Activated CD4-positive, alpha-beta T cell treated with anti-CD3 and anti-CD28 coated beads, Interleukin-2, amount 50 U/mL, for 4 hours (primary cell): ENCODE measurements at regions not wholly inside any gene's neighbourhood (a gene's known extent, or its start where the extent isn't known, plus 50 kb on each side); places are given as distances from the start of the nearest gene placed in this dataset.

Source experiments
- DNase-seq, 2 experiments: peaks; one replicate each; pipeline ENCODE4 v3.0.0-alpha.2; 2020

DNA sequence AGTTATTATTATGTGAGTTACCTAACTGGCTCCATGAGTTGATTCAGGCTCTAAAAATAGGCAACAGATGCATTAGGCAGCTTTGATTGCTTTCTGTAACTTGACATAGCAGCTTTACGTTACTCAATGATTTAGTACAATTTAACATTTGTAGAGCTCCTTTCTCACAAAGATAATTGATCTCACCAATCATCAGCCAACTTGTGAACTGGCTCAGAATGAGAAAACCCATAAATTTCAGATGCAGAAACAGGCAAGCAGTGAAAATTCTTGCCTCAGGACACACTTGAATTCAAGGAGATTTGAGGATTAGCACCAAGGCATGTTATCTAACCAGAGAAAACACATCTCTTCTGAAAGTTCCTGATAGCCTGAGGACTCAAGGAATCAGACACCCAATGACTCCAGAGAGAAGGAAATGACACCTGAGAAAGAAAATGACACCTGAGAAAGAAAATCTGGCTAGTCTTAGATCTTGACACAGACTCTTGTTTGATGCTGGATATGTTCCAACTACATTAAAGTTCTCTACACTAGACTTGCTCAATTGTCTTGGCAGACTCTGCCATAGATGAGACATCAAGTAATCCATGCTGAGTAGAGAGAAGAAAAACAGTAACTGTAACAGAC, 315.1 kb upstream of the CBLB start:
- DNase-seq = no peak

DNA sequence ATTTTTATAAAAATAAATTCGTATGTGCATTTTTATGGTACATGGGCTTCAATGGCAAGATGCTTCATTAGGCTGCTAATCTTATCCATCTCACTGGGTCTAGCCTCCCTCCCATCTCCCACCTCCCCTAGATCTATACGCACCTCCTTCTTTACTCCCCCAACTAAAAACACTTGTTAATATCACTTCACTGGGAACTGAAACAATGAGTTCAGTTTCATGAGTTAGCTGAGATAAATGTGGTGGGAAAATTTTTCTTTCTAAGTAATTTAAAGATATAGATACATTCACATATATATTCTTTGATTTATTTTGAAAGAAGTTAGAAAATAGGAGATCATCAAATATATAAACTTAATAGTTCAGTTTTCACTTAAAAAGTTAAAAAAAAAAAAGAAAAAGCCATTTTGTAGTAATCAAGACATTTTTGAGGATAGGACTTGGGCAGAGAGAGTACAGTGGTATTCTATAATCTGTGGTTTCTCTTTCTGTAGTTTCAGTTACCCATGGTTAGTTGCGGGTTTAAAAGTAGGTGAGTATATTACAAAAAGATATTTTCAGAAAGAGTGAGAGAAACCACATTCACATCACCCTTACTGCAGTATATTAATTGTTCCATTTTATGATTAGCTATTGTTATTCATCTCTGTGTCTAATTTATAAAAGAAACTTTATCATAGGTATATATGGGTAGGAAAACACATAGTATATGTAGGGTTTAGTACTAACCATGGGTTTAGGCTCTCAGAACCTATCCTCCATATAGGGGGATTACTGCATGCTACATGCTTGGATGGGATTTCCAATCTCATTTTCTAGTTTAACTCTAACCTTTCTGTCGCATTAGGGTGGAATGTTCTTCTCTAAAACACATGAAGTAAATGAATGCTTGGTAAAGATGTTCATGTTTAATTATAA, 316.0 kb upstream of the CBLB start:
- DNase-seq = no peak

DNA sequence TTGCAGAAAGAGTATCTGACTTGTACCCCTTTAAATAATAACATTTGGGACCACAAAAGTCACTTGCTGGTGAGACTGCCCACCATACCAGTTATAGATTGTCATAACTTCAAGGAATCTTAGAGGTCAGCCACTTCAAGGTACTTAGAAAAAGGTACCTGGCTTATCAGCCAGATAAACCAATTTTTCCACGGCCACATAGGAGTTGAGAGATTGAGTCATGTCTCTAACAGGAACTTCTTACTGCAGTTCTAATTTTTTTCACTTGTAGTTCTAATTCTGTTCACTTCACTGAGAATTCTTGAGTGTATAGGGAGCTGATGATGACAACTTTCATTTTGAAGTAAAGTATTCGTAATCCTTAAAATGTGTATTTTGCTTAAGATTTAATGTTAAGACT, 317.1 kb upstream of the CBLB start:
- DNase-seq = no peak

DNA sequence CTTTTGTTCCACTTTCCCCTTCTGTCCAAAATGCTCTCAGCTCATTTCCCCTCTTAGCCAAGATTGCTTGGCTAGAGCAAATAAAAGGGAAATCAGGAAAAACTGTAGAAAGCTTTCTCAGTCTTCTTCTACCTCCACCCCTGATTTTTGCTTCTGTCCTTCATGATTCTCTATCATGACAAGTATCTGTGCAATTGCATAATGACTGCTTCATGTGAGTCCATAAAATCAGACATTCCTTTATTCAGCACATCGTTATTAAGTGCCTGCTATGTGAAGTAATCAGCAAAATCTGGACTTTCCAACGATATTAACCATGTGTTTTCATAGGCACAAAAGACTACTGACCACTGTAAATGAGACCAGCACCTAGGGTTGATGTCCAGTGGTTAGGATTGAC, 321.5 kb upstream of the CBLB start:
- no peak for DNase-seq

DNA sequence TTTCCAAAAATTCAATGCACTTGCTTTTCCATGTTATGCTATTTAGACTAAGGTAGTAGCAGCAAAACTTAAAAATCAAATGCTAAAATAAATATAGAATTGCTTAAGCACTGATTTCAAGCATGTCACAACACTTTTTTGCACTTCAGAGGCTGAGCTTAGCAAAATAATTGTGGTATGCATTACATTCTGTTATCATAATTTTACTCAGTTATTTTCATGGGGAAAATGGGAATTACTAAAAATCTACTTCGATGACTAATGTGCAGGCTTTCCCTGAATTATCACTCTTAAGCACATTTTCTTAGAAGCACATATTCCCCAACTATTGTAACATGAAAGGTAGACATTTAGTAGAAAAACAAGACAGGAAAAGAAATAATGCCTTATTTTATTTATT, 322.4 kb upstream of the CBLB start:
- no peak for DNase-seq

DNA sequence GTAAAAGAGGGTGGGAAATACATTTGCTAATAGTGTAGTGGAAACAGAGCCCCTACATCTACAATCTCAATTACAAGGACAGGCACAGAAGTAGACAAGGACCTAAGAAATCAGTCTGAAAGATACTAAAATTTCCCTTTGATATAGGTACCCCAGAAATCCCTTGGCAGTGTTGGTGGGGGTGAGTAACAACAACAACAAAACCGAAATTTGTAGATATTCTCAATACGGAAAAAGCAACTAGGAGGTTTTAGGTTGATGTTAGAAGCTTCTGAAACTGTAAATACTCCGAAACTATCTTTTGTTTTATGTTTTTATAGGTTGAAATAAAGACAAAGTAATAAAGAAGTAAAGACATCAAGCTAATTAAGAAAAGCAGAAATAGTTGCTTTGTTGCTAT, 323.1 kb upstream of the CBLB start:
- no peak for DNase-seq

DNA sequence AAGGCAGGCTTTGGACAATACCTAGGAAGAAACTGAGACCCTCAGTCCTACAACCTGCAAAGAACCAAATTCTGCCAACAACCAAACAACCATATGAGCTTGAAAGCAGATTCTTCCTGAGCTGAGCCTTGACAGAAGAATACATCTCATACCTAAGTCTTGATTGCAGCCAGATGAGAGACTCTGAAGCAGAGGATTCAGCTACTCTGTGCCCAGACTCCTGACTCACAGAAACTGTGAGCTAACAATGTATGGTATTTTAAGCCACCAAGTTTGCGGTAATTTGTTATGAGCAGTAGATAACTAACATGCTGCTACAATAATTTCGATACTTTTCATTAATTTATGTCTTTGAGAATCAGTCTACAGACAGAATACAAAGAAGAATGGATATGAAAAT, 325.1 kb upstream of the CBLB start:
- no peak for DNase-seq

DNA sequence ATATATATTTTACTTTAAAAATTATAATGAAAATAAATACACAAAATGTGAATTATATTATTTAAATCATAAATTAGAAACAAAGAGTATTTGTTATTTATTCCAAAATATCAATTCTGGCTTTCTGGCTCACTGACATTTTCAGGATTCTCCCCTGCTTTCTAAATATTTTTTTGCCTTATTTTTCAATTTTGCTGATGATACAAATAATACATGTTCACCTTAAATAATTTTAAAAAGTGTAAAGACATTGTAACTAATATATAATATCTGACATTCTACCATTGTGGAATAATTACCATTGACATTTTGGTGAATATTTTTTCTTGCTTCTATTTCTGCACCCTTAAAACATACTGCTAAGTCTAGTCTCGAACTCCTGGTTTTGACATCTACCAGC, 325.9 kb upstream of the CBLB start:
- no peak for DNase-seq

DNA sequence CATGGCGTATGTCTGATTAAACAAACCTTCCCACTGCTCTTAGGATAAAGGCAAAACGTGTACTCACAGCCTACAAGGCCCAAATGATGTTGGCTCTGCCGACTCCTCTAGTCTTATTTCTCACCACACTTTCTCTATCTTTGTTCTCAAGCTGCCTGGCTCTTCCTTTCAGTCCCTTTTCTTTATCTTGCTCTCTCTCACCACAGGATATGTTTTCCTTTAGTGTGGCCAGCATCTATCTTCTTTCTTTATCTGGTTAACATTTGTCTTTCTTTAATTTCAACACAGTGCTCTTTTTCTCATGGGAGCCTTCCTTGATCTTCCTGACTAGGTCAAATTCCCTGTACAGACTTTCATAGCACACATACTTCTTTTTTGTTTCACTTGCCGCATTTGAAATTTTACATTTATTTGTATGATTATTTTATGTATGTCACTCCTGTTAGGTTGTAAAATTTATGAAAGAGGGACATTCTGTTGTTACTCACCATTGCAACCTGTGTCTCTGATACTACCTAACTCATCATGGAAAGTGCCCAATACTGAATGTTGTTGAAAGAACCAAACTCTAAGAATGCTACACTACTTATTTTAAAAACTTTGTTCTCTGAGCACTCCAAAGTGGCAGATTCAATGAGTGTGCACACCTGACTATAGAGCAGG, 328.9 kb upstream of the CBLB start:
- DNase-seq = no peak

DNA sequence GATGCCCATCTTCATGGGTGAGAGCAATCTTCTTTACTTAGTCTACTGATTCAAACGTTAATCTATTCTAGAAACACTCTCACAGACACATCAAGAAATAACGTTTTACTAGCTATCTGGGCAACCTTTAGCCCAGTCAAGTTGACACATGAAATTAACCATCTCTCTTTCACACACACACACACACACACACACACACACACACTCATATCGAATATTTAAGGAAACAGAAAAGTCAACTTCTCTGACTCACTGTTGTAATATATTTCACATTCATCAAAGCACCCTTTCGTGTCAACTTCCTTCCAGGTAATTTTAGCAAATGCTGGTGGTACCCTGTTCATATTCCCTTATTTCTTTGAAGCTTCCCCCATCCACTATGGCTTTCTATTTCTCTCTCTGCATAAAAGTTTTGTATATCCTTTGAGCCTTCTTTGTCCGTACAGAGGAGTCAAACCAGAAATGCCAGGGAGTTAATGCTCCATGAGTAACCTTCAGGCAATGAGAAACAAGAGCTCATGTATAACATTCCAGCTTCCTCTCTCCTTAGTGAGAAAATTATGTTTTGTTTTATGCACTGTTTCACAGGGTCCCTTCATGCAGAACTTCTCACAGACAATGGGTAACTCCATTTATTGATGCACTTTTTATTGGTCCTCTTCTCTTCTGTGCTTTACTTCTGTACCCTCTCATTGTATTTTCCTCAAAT, 335.5 kb upstream of the CBLB start:
- no peak for DNase-seq

DNA sequence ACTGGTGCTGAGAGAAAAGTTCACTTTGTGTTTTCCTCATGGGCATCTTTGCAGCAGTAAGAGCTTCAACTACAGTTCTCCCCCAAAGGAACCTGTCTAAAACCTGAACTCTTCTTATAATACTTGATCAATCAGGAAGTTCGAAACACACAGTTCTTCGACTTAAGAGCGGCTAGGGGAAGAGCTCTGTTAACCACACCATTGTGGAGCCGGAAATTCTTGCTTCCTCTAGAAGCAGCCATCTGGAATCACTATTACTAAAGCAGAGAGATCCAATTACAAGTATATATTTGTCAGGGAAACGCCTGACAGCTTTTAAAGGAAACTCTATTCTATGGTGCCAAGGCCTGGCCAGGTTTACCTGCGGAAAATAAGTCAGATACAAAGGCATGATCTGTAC, 337.3 kb upstream of the CBLB start:
- peak in 1 of 2 experiments; percentile 2 for DNase-seq

DNA sequence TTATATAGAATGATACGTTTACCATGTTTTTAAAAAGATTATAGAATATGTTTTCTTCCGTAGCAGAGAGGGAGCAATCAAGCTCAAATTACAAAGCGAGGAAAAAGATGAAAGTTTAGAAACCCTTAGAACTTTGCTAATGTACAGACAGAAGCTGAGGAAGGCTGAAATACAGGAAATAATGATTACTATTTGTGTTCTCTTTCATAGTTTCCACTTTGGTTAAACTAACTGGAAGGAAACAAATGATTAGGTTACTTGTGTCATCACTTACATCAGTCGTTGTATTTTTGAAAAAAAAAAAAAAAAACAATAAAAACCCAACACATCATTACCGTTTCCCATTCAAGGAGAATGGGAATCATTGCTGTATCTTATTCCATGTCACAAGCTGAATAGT, 337.8 kb upstream of the CBLB start:
- DNase-seq = no peak

DNA sequence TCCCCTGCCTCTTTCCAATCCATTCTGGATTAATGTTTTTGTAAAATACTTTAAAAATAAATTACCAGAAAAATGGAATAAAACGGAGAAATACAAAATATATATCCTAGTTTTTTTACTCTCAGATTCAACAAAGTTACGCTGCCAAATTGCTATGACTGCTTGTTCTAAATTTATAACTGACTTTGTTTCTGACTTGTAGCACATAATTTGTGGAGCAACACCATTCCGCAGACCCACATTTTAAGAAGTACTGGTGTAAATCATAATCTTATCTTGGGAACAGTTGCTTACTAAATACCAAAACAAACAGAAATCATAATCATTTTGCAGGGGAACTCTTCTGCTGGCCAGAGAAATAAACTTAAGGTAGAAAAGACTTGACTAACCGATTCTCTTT, 339.4 kb upstream of the CBLB start:
- no peak for DNase-seq

DNA sequence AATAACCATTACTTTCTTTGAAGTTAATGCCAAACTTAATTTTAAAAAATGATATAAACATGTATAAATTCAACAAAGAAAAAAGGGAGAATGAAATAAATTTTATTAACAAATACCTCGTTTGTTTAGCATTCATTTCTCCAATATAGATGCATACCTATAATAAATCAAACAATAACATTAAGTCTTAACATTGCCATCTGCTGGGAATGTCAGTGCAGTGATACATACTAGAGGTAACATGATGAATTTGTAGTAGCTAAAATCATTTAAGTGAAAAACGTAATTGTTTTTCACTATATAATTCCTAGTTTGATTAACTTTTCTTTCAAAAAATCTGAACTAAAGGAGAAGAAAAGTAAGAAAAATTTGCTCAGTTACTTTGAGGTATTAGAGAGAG, 340.2 kb upstream of the CBLB start:
- no peak for DNase-seq

DNA sequence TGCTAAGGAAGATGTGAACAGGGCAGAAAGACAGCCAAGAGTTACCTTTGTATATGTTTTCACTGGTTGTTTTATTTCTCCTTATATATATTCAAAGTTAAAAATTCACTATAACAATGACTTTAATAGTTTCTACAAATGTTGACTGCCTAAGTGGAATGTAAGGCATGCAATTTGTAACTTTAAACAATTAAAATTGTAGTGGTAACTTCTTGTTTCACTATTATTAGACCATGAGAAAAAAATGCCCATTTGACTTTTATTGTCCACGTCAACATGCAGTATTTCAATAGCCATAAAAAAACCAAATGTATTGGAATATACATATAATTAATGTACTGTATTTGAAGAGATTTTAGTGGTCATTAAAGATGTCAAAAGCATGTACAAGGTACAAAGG, 340.7 kb upstream of the CBLB start:
- DNase-seq = no peak

DNA sequence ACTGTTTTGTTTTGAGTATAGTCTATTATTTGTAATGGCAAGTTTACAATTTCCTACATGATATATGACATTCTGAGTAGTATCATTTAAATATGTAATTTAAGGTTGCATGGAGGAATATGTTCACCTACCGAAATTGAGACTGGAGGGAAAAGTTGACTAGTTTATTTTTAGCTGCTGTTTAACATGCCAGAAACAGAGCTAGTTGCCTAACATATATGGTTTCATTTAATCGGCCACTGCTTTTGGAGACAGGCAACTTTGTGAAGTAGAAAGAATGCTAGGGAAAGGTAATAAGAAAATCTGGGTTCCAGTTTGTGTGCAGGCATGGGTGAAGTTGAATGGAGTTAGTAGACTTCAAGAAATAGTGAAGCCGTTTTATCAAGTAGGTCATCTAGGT, 342.1 kb upstream of the CBLB start:
- DNase-seq = no peak

DNA sequence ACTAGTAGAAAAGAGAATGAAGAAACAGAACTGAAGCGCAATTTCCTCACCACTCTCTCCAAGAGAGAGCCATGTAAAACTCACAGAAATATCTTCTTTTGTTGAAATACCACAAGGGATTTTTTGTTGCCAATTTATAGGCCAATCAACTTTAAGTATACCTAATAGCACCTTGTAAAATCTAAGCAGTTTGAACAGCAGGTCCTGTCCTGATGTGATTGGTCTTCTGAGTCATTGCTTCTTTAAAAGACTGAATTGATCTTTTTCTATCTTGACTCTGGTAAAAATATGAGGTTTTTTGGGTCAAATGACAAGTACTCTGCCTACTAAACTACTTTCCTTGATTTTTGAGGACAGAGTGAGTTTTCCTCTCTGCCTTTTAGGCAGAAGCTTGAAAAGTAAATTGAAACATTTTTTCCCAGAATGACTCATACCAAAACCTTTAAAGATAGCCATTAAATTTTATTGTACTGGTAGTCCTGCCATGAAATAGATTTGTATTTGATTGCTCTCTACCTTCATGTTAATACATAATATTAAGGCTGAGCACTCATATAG, 343.9 kb upstream of the CBLB start:
- no peak for DNase-seq

DNA sequence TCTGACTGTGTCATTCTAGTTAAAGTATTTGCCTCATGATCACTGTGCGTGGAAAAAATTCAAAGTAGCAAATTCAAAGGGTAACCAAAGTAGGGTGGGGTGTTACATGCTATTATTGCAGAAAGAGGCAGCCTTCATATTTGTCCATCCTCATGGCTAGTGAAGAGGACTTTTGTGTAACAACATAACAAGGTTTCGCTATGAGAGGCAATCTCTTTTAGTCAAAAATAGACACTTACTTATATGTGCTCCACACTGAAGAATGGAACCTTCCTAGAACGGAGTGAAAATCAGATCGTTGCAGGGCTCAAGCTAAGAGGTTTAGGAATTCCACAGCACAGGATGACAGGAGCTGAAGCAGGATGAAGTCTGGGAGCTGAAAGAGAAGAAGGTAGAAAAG, 345.1 kb upstream of the CBLB start:
- no peak for DNase-seq

DNA sequence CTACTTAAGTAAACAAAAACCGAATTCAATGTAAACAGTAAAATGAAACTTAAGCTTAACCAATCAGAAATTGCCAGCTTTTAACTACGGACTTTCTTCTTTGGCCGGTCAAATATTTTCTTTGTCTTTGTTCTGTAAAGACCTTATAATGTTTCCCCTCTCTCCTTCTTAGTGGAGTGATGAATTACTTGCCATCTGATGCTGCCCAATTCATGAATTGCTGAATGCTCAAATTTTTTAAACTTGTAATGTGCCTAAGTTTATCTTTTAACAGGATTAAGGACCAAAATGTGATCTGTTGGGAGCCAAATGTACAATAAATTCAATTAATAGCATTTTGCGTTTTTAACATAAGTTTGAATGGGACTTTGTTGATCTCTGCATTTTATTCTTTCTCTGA, 345.8 kb upstream of the CBLB start:
- no peak for DNase-seq

DNA sequence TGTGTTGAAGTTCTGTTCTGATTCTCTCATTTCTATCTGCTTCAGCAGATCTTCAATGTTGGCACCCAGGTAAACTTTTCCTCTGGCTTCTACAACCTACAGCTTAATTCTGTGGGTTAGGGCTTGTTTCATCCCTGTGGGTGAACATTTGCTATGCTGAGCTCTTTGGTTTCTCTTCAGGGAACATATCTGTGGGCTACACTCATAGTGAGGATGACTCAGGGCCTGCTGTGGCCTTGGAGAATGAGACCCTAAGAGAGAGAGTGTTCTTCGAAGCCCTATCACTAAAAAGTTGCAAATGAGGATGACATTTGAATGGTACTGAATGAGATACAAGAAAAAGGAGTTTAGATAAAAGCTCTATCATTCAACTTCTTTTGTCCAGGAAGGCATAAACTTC, 346.2 kb upstream of the CBLB start:
- peak in 1 of 2 experiments; percentile 7 for DNase-seq

DNA sequence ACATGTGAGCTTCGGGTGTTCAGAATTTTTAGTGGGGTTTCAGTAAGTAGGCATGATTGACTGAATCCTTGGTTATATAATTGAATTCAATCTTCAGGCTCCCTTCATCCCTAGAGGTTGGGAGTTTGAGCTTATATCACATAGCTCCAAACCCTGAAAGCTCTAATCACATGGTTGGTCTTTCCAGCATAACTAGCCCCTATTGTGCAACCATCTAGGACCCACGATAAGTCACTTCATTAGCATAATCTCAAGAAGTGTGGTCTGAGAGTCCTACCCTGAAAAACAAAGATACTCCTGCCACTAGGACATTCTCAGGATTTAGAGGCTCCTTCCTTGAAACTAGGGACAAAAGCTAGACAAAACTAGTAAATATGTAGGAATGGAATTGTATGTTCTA, 348.9 kb upstream of the CBLB start:
- no peak for DNase-seq

DNA sequence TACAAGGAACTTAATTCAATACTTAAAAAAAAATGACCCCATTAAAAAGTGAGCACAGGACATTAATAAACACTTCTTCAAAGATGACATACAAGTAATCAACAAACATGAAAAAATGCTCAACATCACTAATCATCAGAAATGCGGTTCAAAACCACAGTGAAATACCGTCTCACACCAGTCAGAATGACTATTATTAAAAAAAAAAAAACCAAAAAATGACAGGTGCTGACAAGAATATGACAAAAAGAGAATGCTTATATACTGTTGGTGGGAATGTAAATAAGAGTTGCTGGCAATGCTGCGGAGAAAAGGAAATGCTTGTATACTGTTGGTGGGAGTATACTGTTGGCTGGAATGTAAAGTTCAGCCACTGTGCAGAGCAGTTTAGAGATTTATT, 358.3 kb upstream of the CBLB start:
- DNase-seq = no peak

DNA sequence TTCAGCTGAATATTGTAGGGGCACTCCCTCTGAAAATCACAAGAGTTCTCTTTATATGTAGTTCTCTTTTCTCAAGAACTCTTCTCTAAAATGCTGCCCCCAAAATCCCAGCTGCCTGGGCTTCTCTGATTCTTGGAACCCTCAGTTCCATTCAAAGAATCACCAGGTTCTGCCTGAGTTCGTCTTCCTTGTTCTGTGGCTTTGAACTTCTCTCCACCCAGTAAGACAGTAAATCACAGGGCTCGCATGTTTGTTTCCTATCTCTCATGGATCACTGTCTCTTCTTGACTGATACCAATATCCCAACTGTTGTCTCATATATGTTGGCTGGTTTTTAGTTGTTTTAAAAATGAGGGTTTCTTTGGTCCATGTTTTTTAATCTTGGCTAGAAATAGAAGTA, 359.5 kb upstream of the CBLB start:
- DNase-seq = no peak
